ENCODE measurements at regions not wholly inside any gene's neighbourhood (a gene's known extent, or its start where the extent isn't known, plus 50 kb on each side); places are given as distances from the start of the nearest gene placed in this dataset.

GRCh38 chr4:131347816-131348215 lies 1801.3 kb upstream of the PCDH10 start:
- TF ChIP-seq CTCF (IDR thresholded peaks at IDR 0.05; ENCODE audit: low read depth, low read length) (no peak), MYC (IDR thresholded peaks at IDR 0.05; ENCODE audit: low read depth, low read length) (no peak)
- TF ChIP-seq, protein P1, sequence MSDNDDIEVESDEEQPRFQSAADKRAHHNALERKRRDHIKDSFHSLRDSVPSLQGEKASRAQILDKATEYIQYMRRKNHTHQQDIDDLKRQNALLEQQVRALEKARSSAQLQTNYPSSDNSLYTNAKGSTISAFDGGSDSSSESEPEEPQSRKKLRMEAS (IDR thresholded peaks at IDR 0.05; ENCODE audit: low read depth, low read length) = no peak
